SK-N-SH (cell line): ENCODE measurements at regions not wholly inside any gene's neighbourhood (a gene's known extent, or its start where the extent isn't known, plus 50 kb on each side); places are given as distances from the start of the nearest gene placed in this dataset.

Experiments
- CTCF ChIA-PET: fragments of 300-600, 350-600 bp; formaldehyde crosslinking; extraction: SDS; loops from one replicate; lab custom pipeline; 2021; lab: Yijun Ruan, JAX
- POLR2A ChIA-PET: fragments of 350-600 bp; sonication (Branson Sonifier 250); formaldehyde crosslinking; extraction: SDS; loops from one replicate; lab custom pipeline; 2020; ENCODE audit warnings: antibody characterized with exemption, inconsistent platforms; lab: Yijun Ruan, JAX
- DNase-seq: peaks from one replicate; pipeline ENCODE4 v3.0.0; 2012
- H2AFZ ChIP-seq: fragments of 200-600 bp; sonication (generic); 2 replicates; pipeline ENCODE4 v1.8.1; 2016; ENCODE audit warnings: antibody characterized with exemption, mild to moderate bottlenecking, low read depth
- H3F3A ChIP-seq: fragments of 200-600 bp; sonication (generic); replicated peaks from 2 replicates; pipeline ENCODE3; 2016; ENCODE audit warnings: antibody characterized with exemption, mild to moderate bottlenecking; ENCODE audit not compliant: insufficient read depth
- H3K27ac ChIP-seq, 2 experiments: fragments of 200-500 bp in 1 of 2; fragments of 200-600 bp in 1 of 2; sonication (Bioruptor generic) in 1 of 2; sonication (generic), shearing (Covaris generic) in 1 of 2; 2 replicates each; pipeline versions ENCODE4 v1.5.1 to v1.6.1; 2014 to 2016; ENCODE audit warnings: low read depth in 2 of 2, inconsistent platforms in 1 of 2, low read length in 1 of 2, mild to moderate bottlenecking in 1 of 2, mixed read lengths in 1 of 2
- H3K27me3 ChIP-seq: fragments of 200-600 bp; sonication (generic), shearing (Covaris generic); 2 replicates; pipeline ENCODE4 v1.6.1; 2016; ENCODE audit warnings: mixed run types; ENCODE audit not compliant: insufficient read depth
- H3K36me3 ChIP-seq, 2 experiments: fragments of 200-500 bp in 1 of 2; fragments of 200-600 bp in 1 of 2; sonication (Bioruptor generic) in 1 of 2; sonication (generic) in 1 of 2; replicated peaks in 1 of 2; 2 replicates each; pipeline versions ENCODE3 to v1.5.1; 2014 to 2016; ENCODE audit warnings: low read length in 1 of 2, mild to moderate bottlenecking in 1 of 2; ENCODE audit not compliant: insufficient read depth in 2 of 2, control insufficient read depth in 1 of 2
- H3K4me1 ChIP-seq, 2 experiments: fragments of 200-500 bp in 1 of 2; fragments of 200-600 bp in 1 of 2; sonication (Bioruptor generic) in 1 of 2; sonication (generic), shearing (Covaris generic) in 1 of 2; 2 replicates each; pipeline versions ENCODE4 v1.5.1 to v1.6.1; 2014 to 2016; ENCODE audit warnings: low read depth in 1 of 2, low read length in 1 of 2, mixed run types in 1 of 2; ENCODE audit not compliant: insufficient read depth in 2 of 2, control insufficient read depth in 1 of 2
- H3K4me2 ChIP-seq: fragments of 200-600 bp; sonication (generic), shearing (Covaris generic); 2 replicates; pipeline ENCODE4 v1.6.1; 2017; ENCODE audit warnings: mixed run types
- H3K4me3 ChIP-seq, 2 experiments: fragments of 200-500 bp in 1 of 2; fragments of 200-600 bp in 1 of 2; sonication (Bioruptor generic) in 1 of 2; sonication (generic), shearing (Covaris generic) in 1 of 2; 2 replicates each; pipeline versions ENCODE4 v1.5.1 to v1.8.1; 2014 to 2016; ENCODE audit warnings: low read depth in 2 of 2, inconsistent platforms in 1 of 2, low read length in 1 of 2, mild to moderate bottlenecking in 1 of 2, mixed read lengths in 1 of 2, moderate library complexity in 1 of 2
- H3K79me2 ChIP-seq: fragments of 200-600 bp; sonication (generic); 2 replicates; pipeline ENCODE4 v1.8.1; 2017; ENCODE audit warnings: mild to moderate bottlenecking; ENCODE audit not compliant: insufficient read depth
- H3K9ac ChIP-seq: fragments of 200-600 bp; sonication (generic); 2 replicates; pipeline ENCODE4 v1.6.1; 2017; ENCODE audit warnings: mixed run types
- H3K9me2 ChIP-seq: fragments of 200-600 bp; sonication (generic); 2 replicates; pipeline ENCODE4 v1.6.1; 2017; ENCODE audit warnings: mixed run types
- H3K9me3 ChIP-seq: fragments of 200-600 bp; sonication (generic); 2 replicates; pipeline ENCODE4 v1.6.1; 2017; ENCODE audit warnings: mixed run types, mild to moderate bottlenecking, moderate library complexity
- H4K20me1 ChIP-seq: fragments of 200-600 bp; sonication (generic); 2 replicates; pipeline ENCODE4 v1.6.1; 2017; ENCODE audit warnings: mild to moderate bottlenecking, mixed run types; ENCODE audit not compliant: insufficient read depth
- CHD2 ChIP-seq: fragments of 150-350 bp; IDR thresholded peaks from 2 replicates; pipeline ENCODE4 v1.6.1; 2018; ENCODE audit warnings: low read length; ENCODE audit not compliant: partially characterized antibody
- EZH2phosphoT487 ChIP-seq: fragments of 200-600 bp; sonication (generic); IDR thresholded peaks from 2 replicates; pipeline ENCODE4 v1.6.1; 2017; ENCODE audit warnings: low read depth, mixed run types, mild to moderate bottlenecking, antibody characterized with exemption, moderate library complexity, borderline replicate concordance
- FOXJ3 ChIP-seq: sonication (generic); formaldehyde crosslinking; IDR thresholded peaks from 2 replicates; pipeline ENCODE4 v1.5.1; 2020; ENCODE audit warnings: mild to moderate bottlenecking, missing genetic modification reagents
- IRF3 ChIP-seq: fragments of 150-350 bp; IDR thresholded peaks from 2 replicates; pipeline ENCODE4 v1.6.1; 2016; ENCODE audit warnings: mild to moderate bottlenecking, low read depth, low read length
- MEF2A ChIP-seq: IDR thresholded peaks from 2 replicates; pipeline ENCODE4 v1.4.0; 2012; ENCODE audit warnings: low read depth, borderline replicate concordance
- MXI1 ChIP-seq: IDR thresholded peaks from 2 replicates; pipeline ENCODE4 v1.6.1; 2012; ENCODE audit warnings: mild to moderate bottlenecking, low read depth, low read length, improper control_type of control experiment
- NFIC ChIP-seq: IDR thresholded peaks from 2 replicates; pipeline ENCODE4 v1.4.0; 2012; ENCODE audit warnings: borderline replicate concordance
- RCOR1 ChIP-seq: fragments of 150-350 bp; IDR thresholded peaks from 2 replicates; pipeline ENCODE4 v1.6.1; 2017; ENCODE audit warnings: antibody characterized with exemption, low read length
- REST ChIP-seq: IDR thresholded peaks from 2 replicates; pipeline ENCODE4 v1.6.1; 2012; ENCODE audit warnings: mild to moderate bottlenecking, low read depth, low read length, moderate library complexity
- SIN3A ChIP-seq: IDR thresholded peaks from 2 replicates; pipeline ENCODE4 v1.6.1; 2012; ENCODE audit warnings: low read depth, mild to moderate bottlenecking, low read length, moderate library complexity, borderline replicate concordance
- WGBS: methylation state at CpG from one replicate; pipeline ENCODE4 v1.1.6; 2017; ENCODE audit warnings: low lambda C conversion rate; 5-methylcytosine and 5-hydroxymethylcytosine counted together

- H2AFZ ChIP-seq = no peak overlapping the region
Observed at GRCh38 chr20:48002517-48002970, 217.3 kb upstream of the SULF2 start.

GRCh38 chr20:47999166-47999565 is 213.9 kb upstream of the SULF2 start:
- H3K9ac ChIP-seq = no peak overlapping the region
- no peaks in the 10 kb centered on the region for H3K27me3 ChIP-seq
- no peaks in the 10 kb centered on the region for H3K79me2 ChIP-seq
- no peaks in the 10 kb centered on the region for H3K36me3 ChIP-seq
- TF ChIP-seq REST = no peak
- no peak for TF ChIP-seq CHD2
- no peak overlapping the region for H3K4me2 ChIP-seq
- no peaks in the 10 kb centered on the region for H4K20me1 ChIP-seq
- H3K27ac ChIP-seq = no peak overlapping the region
- H3K9me2 ChIP-seq = no peaks in the 10 kb centered on the region
- H3K4me3 ChIP-seq = no peak overlapping the region
- H3K4me1 ChIP-seq = no peaks in the 10 kb centered on the region
- no peak for DNase-seq
- no peaks in the 10 kb centered on the region for H3F3A ChIP-seq
- H3K9me3 ChIP-seq = no peaks in the 10 kb centered on the region
- H2AFZ ChIP-seq = no peak overlapping the region
- CTCF ChIA-PET = no interaction called here
- POLR2A ChIA-PET = no interaction called here

More at GRCh38 chr20:48002517-48002970, 217.3 kb upstream of the SULF2 start:
- no peak for DNase-seq
- H3K9ac ChIP-seq = no peak overlapping the region
- H3K36me3 ChIP-seq = no peaks in the 10 kb centered on the region
- H3K4me3 ChIP-seq = no peak overlapping the region
- POLR2A ChIA-PET = no interaction called here
- TF ChIP-seq IRF3 = no peak
- TF ChIP-seq NFIC = no peak
- no peak for TF ChIP-seq RCOR1
- no peak for TF ChIP-seq CHD2
- TF ChIP-seq SIN3A = no peak
- TF ChIP-seq MXI1 = no peak
- TF ChIP-seq EZH2phosphoT487 = no peak
- TF ChIP-seq MEF2A = no peak
- no peak for TF ChIP-seq FOXJ3 (CRISPR knock-in tag)
- H3K9me2 ChIP-seq = no peaks in the 10 kb centered on the region
- H4K20me1 ChIP-seq = no peaks in the 10 kb centered on the region
- WGBS = 20% methylated on average over 2 of the region's 2 CpGs
- no peaks in the 10 kb centered on the region for H3K4me1 ChIP-seq
- H3K27me3 ChIP-seq = no peaks in the 10 kb centered on the region
- H3K27ac ChIP-seq = no peak overlapping the region
- no peaks in the 10 kb centered on the region for H3F3A ChIP-seq
- H3K4me2 ChIP-seq = no peak overlapping the region
- H3K79me2 ChIP-seq = no peaks in the 10 kb centered on the region
- CTCF ChIA-PET = no interaction called here
- H3K9me3 ChIP-seq = no peaks in the 10 kb centered on the region
